ENCODE measurements at regions not wholly inside any gene's neighbourhood (a gene's known extent, or its start where the extent isn't known, plus 50 kb on each side); places are given as distances from the start of the nearest gene placed in this dataset.

- TF ChIP-seq EZH2phosphoT487 (IDR thresholded peaks at IDR 0.05; ENCODE audit: unreplicated experiment) (no peak), CREB1 (CRISPR knock-in tag; IDR thresholded peaks at IDR 0.05; ENCODE audit: low read depth) (no peak), STAT1 (IDR thresholded peaks at IDR 0.05; ENCODE audit: unreplicated experiment) (no peak), EZH2 (IDR thresholded peaks at IDR 0.05; ENCODE audit: low read depth, unreplicated experiment) (no peak), JUNB (IDR thresholded peaks at IDR 0.05; ENCODE audit: unreplicated experiment) (no peak), NANOG (IDR thresholded peaks at IDR 0.05; ENCODE audit: borderline replicate concordance) (no peak), POLR2AphosphoS5 (IDR thresholded peaks at IDR 0.05; ENCODE audit: low read depth) (no peak), ZNF114 (CRISPR knock-in tag; IDR thresholded peaks at IDR 0.05) (no peak)
- TF ChIP-seq, protein P1, sequence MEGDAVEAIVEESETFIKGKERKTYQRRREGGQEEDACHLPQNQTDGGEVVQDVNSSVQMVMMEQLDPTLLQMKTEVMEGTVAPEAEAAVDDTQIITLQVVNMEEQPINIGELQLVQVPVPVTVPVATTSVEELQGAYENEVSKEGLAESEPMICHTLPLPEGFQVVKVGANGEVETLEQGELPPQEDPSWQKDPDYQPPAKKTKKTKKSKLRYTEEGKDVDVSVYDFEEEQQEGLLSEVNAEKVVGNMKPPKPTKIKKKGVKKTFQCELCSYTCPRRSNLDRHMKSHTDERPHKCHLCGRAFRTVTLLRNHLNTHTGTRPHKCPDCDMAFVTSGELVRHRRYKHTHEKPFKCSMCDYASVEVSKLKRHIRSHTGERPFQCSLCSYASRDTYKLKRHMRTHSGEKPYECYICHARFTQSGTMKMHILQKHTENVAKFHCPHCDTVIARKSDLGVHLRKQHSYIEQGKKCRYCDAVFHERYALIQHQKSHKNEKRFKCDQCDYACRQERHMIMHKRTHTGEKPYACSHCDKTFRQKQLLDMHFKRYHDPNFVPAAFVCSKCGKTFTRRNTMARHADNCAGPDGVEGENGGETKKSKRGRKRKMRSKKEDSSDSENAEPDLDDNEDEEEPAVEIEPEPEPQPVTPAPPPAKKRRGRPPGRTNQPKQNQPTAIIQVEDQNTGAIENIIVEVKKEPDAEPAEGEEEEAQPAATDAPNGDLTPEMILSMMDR (conservative IDR thresholded peaks at IDR 0.05; ENCODE audit: low read depth in 2 of 2), result no peak
- TF ChIP-seq, protein P2, sequence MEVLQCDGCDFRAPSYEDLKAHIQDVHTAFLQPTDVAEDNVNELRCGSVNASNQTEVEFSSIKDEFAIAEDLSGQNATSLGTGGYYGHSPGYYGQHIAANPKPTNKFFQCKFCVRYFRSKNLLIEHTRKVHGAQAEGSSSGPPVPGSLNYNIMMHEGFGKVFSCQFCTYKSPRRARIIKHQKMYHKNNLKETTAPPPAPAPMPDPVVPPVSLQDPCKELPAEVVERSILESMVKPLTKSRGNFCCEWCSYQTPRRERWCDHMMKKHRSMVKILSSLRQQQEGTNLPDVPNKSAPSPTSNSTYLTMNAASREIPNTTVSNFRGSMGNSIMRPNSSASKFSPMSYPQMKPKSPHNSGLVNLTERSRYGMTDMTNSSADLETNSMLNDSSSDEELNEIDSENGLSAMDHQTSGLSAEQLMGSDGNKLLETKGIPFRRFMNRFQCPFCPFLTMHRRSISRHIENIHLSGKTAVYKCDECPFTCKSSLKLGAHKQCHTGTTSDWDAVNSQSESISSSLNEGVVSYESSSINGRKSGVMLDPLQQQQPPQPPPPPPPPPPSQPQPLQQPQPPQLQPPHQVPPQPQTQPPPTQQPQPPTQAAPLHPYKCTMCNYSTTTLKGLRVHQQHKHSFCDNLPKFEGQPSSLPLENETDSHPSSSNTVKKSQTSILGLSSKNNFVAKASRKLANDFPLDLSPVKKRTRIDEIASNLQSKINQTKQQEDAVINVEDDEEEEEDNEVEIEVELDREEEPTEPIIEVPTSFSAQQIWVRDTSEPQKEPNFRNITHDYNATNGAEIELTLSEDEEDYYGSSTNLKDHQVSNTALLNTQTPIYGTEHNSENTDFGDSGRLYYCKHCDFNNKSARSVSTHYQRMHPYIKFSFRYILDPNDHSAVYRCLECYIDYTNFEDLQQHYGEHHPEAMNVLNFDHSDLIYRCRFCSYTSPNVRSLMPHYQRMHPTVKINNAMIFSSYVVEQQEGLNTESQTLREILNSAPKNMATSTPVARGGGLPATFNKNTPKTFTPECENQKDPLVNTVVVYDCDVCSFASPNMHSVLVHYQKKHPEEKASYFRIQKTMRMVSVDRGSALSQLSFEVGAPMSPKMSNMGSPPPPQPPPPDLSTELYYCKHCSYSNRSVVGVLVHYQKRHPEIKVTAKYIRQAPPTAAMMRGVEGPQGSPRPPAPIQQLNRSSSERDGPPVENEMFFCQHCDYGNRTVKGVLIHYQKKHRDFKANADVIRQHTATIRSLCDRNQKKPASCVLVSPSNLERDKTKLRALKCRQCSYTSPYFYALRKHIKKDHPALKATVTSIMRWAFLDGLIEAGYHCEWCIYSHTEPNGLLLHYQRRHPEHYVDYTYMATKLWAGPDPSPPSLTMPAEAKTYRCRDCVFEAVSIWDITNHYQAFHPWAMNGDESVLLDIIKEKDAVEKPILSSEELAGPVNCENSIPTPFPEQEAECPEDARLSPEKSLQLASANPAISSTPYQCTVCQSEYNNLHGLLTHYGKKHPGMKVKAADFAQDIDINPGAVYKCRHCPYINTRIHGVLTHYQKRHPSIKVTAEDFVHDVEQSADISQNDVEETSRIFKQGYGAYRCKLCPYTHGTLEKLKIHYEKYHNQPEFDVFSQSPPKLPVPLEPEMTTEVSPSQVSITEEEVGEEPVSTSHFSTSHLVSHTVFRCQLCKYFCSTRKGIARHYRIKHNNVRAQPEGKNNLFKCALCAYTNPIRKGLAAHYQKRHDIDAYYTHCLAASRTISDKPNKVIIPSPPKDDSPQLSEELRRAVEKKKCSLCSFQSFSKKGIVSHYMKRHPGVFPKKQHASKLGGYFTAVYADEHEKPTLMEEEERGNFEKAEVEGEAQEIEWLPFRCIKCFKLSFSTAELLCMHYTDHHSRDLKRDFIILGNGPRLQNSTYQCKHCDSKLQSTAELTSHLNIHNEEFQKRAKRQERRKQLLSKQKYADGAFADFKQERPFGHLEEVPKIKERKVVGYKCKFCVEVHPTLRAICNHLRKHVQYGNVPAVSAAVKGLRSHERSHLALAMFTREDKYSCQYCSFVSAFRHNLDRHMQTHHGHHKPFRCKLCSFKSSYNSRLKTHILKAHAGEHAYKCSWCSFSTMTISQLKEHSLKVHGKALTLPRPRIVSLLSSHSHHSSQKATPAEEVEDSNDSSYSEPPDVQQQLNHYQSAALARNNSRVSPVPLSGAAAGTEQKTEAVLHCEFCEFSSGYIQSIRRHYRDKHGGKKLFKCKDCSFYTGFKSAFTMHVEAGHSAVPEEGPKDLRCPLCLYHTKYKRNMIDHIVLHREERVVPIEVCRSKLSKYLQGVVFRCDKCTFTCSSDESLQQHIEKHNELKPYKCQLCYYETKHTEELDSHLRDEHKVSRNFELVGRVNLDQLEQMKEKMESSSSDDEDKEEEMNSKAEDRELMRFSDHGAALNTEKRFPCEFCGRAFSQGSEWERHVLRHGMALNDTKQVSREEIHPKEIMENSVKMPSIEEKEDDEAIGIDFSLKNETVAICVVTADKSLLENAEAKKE (CRISPR knock-in tag; IDR thresholded peaks at IDR 0.05), result no peak
- TF ChIP-seq, protein P3, sequence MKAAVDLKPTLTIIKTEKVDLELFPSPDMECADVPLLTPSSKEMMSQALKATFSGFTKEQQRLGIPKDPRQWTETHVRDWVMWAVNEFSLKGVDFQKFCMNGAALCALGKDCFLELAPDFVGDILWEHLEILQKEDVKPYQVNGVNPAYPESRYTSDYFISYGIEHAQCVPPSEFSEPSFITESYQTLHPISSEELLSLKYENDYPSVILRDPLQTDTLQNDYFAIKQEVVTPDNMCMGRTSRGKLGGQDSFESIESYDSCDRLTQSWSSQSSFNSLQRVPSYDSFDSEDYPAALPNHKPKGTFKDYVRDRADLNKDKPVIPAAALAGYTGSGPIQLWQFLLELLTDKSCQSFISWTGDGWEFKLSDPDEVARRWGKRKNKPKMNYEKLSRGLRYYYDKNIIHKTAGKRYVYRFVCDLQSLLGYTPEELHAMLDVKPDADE (IDR thresholded peaks at IDR 0.05), result no peak
- no peak for ATAC-seq
- H3K4me2 ChIP-seq, result no peak overlapping the region
Observed at GRCh38 chr3:153000325-153000724, 161.7 kb upstream of the RAP2B start.

More at GRCh38 chr3:153000325-153000724, 161.7 kb upstream of the RAP2B start:
- no peaks in the 10 kb centered on the region for H3K27me3 ChIP-seq (ENCODE audit: insufficient read depth)
- no peak overlapping the region for H3K27ac Mint-ChIP-seq
- no peaks in the 10 kb centered on the region for H3K9me3 Mint-ChIP-seq
- peaks cover 13% of the 10 kb centered on the region for H3K4me1 Mint-ChIP-seq
- no peaks in the 10 kb centered on the region for H3K36me3 ChIP-seq (ENCODE audit: insufficient read depth)
- H3K27ac ChIP-seq (ENCODE audit: low read depth), result no peak overlapping the region
- peaks cover 13% of the 10 kb centered on the region; the same call in 1 of the 2 replicates for H3K4me1 ChIP-seq (ENCODE audit: insufficient read depth)
- H3K36me3 Mint-ChIP-seq (ENCODE audit: low read depth), result no peaks in the 10 kb centered on the region
- no peak overlapping the region for H3K4me3 Mint-ChIP-seq
- no peaks in the 10 kb centered on the region for H3K79me2 ChIP-seq (replicated peaks; ENCODE audit: insufficient read depth)
- H3F3A ChIP-seq (replicated peaks; ENCODE audit: low read depth), result no peaks in the 10 kb centered on the region
- no peak for DNase-seq (ENCODE audit: low spot score)
- no peaks in the 10 kb centered on the region for H3K27me3 Mint-ChIP-seq (ENCODE audit: insufficient read depth, low read depth, poor library complexity)
- H4K20me1 ChIP-seq (replicated peaks; ENCODE audit: insufficient read depth), result no peaks in the 10 kb centered on the region
- H3K4me3 ChIP-seq, result no peak overlapping the region
- no peak overlapping the region for H2AFZ ChIP-seq
- H3K9me2 ChIP-seq (ENCODE audit: insufficient read depth), result no peaks in the 10 kb centered on the region; the same call in 1 of the 2 replicates

Measured in GM23338 (cell line).